ENCODE measurements at regions not wholly inside any gene's neighbourhood (a gene's known extent, or its start where the extent isn't known, plus 50 kb on each side); places are given as distances from the start of the nearest gene placed in this dataset.
"Not testable (repeated sequence)": the region's sequence is repeated elsewhere in the genome, so short reads cannot be mapped to it uniquely, and the experiment has no call there.

GRCh38 chr3:87101861-87102625 lies 111.1 kb upstream of the VGLL3 start:
- no TSS peak for BruUV-seq (replicated peaks)
- dilution Hi-C loops (cut with MboI; ENCODE audit: extremely low pct_ligation_motif_present, low sequenced_read_pairs) (no loop called here), intact Hi-C loops (cut with micrococcal nuclease) (no loop called here)
- Histone ChIP-seq H3K9me1 (replicated peaks; ENCODE audit: control insufficient read depth, extremely low read depth, insufficient read depth, low read length) (no peaks in the 10 kb centered on the region), H3K4me2 (ENCODE audit: insufficient read depth, low read length) (no peak overlapping the region), H3K9me3 (replicated peaks; ENCODE audit: control insufficient read depth, insufficient read depth, low read length) (no peaks in the 10 kb centered on the region), H3K4me3 (replicated peaks in 1 of 3; ENCODE audit: insufficient read depth in 1 of 3, low read depth in 1 of 3, low read length in 3 of 3) (no peak overlapping the region), H3K9ac (replicated peaks; ENCODE audit: extremely low read depth, insufficient read depth, low read length) (no peak overlapping the region), H2AFZ (ENCODE audit: low read depth, low read length) (no peak overlapping the region), H3K27me3 (ENCODE audit: control insufficient read depth in 2 of 2, insufficient read depth in 2 of 2, low read length in 2 of 2) (peaks cover 0 to 5% of the 10 kb centered on the region in 2 experiments), H3K27ac (ENCODE audit: insufficient read depth, low read depth, low read length) (no peak overlapping the region), H4K20me1 (replicated peaks; ENCODE audit: control insufficient read depth, extremely low read depth, insufficient read depth, low read length) (no peaks in the 10 kb centered on the region), H3K36me3 (ENCODE audit: control insufficient read depth in 2 of 2, extremely low read depth in 1 of 2, insufficient read depth in 2 of 2, low read length in 2 of 2) (no peaks in the 10 kb centered on the region), H3K4me1 (ENCODE audit: control insufficient read depth, extremely low read depth, insufficient read depth, low read length) (no peaks in the 10 kb centered on the region), H3K79me2 (ENCODE audit: control insufficient read depth, insufficient read depth, low read length) (no peaks in the 10 kb centered on the region)
- FAIRE-seq (no peak), DNase-seq (ENCODE audit: low read depth, low spot score) (no peak)
- ChIA-PET POLR2A (no interaction called here), CTCF (no interaction called here)
- TF ChIP-seq GATA2 (IDR thresholded peaks at IDR 0.05; ENCODE audit: insufficient read depth, insufficient read length, low read depth, low read length) (no peak), POLR2AphosphoS5 (IDR thresholded peaks at IDR 0.05; ENCODE audit: insufficient read depth, low read depth, low read length) (no peak), JUN (IDR thresholded peaks at IDR 0.05; ENCODE audit: borderline replicate concordance, insufficient read depth, insufficient read length, low read depth) (no peak), MYC (IDR thresholded peaks at IDR 0.05; ENCODE audit: low read depth, low read length) (no peak), CTCF (IDR thresholded peaks at IDR 0.05; ENCODE audit: extremely low read depth in 1 of 2, insufficient read depth in 1 of 2, low read depth in 1 of 2, low read length in 2 of 2) (no peak), EZH2 (IDR thresholded peaks at IDR 0.05; ENCODE audit: borderline replicate concordance, low read depth, low read length, severe bottlenecking) (no peak), MAX (IDR thresholded peaks at IDR 0.05; ENCODE audit: insufficient read depth, insufficient read length) (no peak), POLR2A (IDR thresholded peaks at IDR 0.05; ENCODE audit: low read depth, low read length) (no peak), FOS (IDR thresholded peaks at IDR 0.05; ENCODE audit: borderline replicate concordance, insufficient read depth, low read length) (no peak)

- intact Hi-C loops (cut with micrococcal nuclease); H2AFZ ChIP-seq (ENCODE audit: low read depth, low read length); H3K4me3 ChIP-seq (replicated peaks in 1 of 3; ENCODE audit: insufficient read depth in 1 of 3, low read depth in 1 of 3, low read length in 3 of 3); dilution Hi-C loops (cut with MboI; ENCODE audit: extremely low pct_ligation_motif_present, low sequenced_read_pairs); POLR2A ChIA-PET; DNase-seq (ENCODE audit: low read depth, low spot score); H3K9me1 ChIP-seq (replicated peaks; ENCODE audit: control insufficient read depth, extremely low read depth, insufficient read depth, low read length); H3K27me3 ChIP-seq (ENCODE audit: control insufficient read depth in 2 of 2, insufficient read depth in 2 of 2, low read length in 2 of 2); H4K20me1 ChIP-seq (replicated peaks; ENCODE audit: control insufficient read depth, extremely low read depth, insufficient read depth, low read length); H3K9ac ChIP-seq (replicated peaks; ENCODE audit: extremely low read depth, insufficient read depth, low read length); BruUV-seq (replicated peaks); H3K79me2 ChIP-seq (ENCODE audit: control insufficient read depth, insufficient read depth, low read length); CTCF ChIA-PET; H3K4me2 ChIP-seq (ENCODE audit: insufficient read depth, low read length); H3K36me3 ChIP-seq (ENCODE audit: control insufficient read depth in 2 of 2, extremely low read depth in 1 of 2, insufficient read depth in 2 of 2, low read length in 2 of 2); FAIRE-seq; H3K4me1 ChIP-seq (ENCODE audit: control insufficient read depth, extremely low read depth, insufficient read depth, low read length); H3K27ac ChIP-seq (ENCODE audit: insufficient read depth, low read depth, low read length); H3K9me3 ChIP-seq (replicated peaks; ENCODE audit: control insufficient read depth, insufficient read depth, low read length): not testable (repeated sequence)
Measured at GRCh38 chr3:87097733-87098132, 106.8 kb upstream of the VGLL3 start.
